ENCODE measurements at regions not wholly inside any gene's neighbourhood (a gene's known extent, or its start where the extent isn't known, plus 50 kb on each side); places are given as distances from the start of the nearest gene placed in this dataset.
A peak's percentile ranks its signal among the peaks of the same experiment; 100 is the strongest.

- DNase-seq: no peak
Measured at GRCh38 chr2:176747506-176747905, 465.1 kb upstream of the HNRNPA3 start.

GRCh38 chr2:176747928-176748327 lies 464.7 kb upstream of the HNRNPA3 start:
- DNase-seq: no peak

GRCh38 chr2:176748662-176749061 lies 463.9 kb upstream of the HNRNPA3 start:
- no peak for DNase-seq

GRCh38 chr2:176751314-176752227 lies 461.0 kb upstream of the HNRNPA3 start:
- DNase-seq: no peak

GRCh38 chr2:176752295-176752694 lies 460.3 kb upstream of the HNRNPA3 start:
- DNase-seq: no peak

GRCh38 chr2:176753205-176753604 lies 459.4 kb upstream of the HNRNPA3 start:
- DNase-seq: no peak

GRCh38 chr2:176753752-176754474 lies 458.7 kb upstream of the HNRNPA3 start:
- DNase-seq: peak; percentile 52

GRCh38 chr2:176755537-176756135 lies 457.0 kb upstream of the HNRNPA3 start:
- no peak for DNase-seq

GRCh38 chr2:176758426-176758825 lies 454.2 kb upstream of the HNRNPA3 start:
- no peak for DNase-seq

- DNase-seq: no peak
Measured at GRCh38 chr2:176760439-176760838, 452.2 kb upstream of the HNRNPA3 start.

- DNase-seq: no peak
Measured at GRCh38 chr2:176763130-176763529, 449.5 kb upstream of the HNRNPA3 start.

- DNase-seq: peak; percentile 91
Measured at GRCh38 chr2:176763851-176764404, 448.7 kb upstream of the HNRNPA3 start.

- DNase-seq: no peak
Measured at GRCh38 chr2:176764921-176765320, 447.7 kb upstream of the HNRNPA3 start.

GRCh38 chr2:176766005-176766404 lies 446.6 kb upstream of the HNRNPA3 start:
- no peak for DNase-seq

- DNase-seq: peak; percentile 37
Measured at GRCh38 chr2:176768185-176768584, 444.4 kb upstream of the HNRNPA3 start.

GRCh38 chr2:176769021-176769420 lies 443.6 kb upstream of the HNRNPA3 start:
- no peak for DNase-seq

GRCh38 chr2:176769499-176770370 lies 442.9 kb upstream of the HNRNPA3 start:
- no peak for DNase-seq

- DNase-seq: no peak
Measured at GRCh38 chr2:176772816-176773215, 439.8 kb upstream of the HNRNPA3 start.

GRCh38 chr2:176774766-176775451 lies 437.7 kb upstream of the HNRNPA3 start:
- DNase-seq: no peak

GRCh38 chr2:176777262-176777661 lies 435.3 kb upstream of the HNRNPA3 start:
- no peak for DNase-seq

- DNase-seq: no peak
Measured at GRCh38 chr2:176779917-176780316, 432.7 kb upstream of the HNRNPA3 start.

- no peak for DNase-seq
Measured at GRCh38 chr2:176780348-176780747, 432.2 kb upstream of the HNRNPA3 start.

Measured in SHP77 treated with DMSO at 0.1 percent for 48 hours (cell line).